Heart left ventricle (tissue), 13 donors: ENCODE measurements at regions not wholly inside any gene's neighbourhood (a gene's known extent, or its start where the extent isn't known, plus 50 kb on each side); places are given as distances from the start of the nearest gene placed in this dataset.

Source experiments
- POLR2A ChIP-seq, 2 donors: fragments of 450-650 bp; IDR thresholded peaks; one replicate each; pipeline ENCODE4 v1.6.1; 2017; ENCODE audit warnings: antibody characterized with exemption in 2 of 2, mild to moderate bottlenecking in 2 of 2, moderate library complexity in 2 of 2
- TF ChIP-seq, protein P1 (sequence below), 12 donors: fragments of 200-600 bp; sonication (generic) in 4 of 12; IDR thresholded peaks; one replicate each; pipeline versions ENCODE4 v1.5.0 to v1.8.0; 2018 to 2022; ENCODE audit warnings: antibody characterized with exemption in 12 of 12, mild to moderate bottlenecking in 5 of 12
- donor health status: ischemic (EF 13 %, LVEDD 7.1; RV severe dilation, severe dysfunction).
- donor health status: DM: no; HTN: yes; CAD: no.
- donor health status: DM: no; HTN: no; CAD: no.
- donor health status: ischemic (EF 25% LVEDD 6.9; RV normal size, moderate dysfunction).
- donor health status: ischemic (EF 25% LVEDD 5.7; RV mildly dilated, moderate dysfunction).
- donor health status: ischemic (EF 35%, LVEDD 5.7; RV mildly dilated, moderate dysfunction).
- donor health status: nonischemic (EF 11% LVEDD 7.7; RV severe dilation, severe dysfunction).
- donor health status: DM: yes; HTN: yes; CAD: no.
- donor health status: PGD.
- donor health status: ischemic (EF 29% LVEDD 5.4; RV normal size, mild dysfunction).
- donor health status: nonischemic (EF 23%, LVEDD 6.1; RV moderate dilation, normal function).

DNA sequence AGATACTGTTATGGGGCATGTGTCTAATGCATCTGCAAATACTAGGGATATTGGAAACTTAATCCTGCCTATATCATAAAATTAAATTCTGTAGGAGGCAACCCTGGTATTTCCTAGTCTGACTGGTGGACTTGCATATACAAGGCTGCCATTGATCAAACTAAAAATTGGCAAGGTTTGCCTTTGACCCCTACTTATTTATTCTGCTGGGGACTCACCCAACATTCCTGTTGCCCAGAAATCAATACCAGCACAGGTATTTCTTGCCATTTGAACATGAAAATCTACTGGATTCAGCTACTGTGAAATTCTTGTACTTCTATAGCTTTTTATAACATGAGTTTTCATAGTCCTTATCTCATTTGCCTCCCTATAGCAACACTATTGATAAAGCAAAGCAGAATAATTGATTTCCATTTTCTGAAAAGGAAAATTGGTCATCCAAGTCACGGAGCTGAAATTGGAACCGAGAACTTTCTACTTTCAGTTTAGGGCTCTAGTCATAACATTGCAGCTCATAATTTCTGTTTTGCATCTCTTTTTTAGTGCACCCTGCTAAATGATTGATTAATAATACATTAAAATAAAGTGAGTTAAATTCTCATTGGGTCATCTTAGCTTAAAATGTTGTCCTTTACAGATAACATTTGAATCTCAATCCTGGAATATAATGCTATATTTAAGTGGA is 365.2 kb downstream of the MFSD1 start:
- TF ChIP-seq, protein P1, sequence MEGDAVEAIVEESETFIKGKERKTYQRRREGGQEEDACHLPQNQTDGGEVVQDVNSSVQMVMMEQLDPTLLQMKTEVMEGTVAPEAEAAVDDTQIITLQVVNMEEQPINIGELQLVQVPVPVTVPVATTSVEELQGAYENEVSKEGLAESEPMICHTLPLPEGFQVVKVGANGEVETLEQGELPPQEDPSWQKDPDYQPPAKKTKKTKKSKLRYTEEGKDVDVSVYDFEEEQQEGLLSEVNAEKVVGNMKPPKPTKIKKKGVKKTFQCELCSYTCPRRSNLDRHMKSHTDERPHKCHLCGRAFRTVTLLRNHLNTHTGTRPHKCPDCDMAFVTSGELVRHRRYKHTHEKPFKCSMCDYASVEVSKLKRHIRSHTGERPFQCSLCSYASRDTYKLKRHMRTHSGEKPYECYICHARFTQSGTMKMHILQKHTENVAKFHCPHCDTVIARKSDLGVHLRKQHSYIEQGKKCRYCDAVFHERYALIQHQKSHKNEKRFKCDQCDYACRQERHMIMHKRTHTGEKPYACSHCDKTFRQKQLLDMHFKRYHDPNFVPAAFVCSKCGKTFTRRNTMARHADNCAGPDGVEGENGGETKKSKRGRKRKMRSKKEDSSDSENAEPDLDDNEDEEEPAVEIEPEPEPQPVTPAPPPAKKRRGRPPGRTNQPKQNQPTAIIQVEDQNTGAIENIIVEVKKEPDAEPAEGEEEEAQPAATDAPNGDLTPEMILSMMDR (IDR thresholded peaks at IDR 0.05), result no peak
- no peak for TF ChIP-seq POLR2A (IDR thresholded peaks at IDR 0.05)
